COLO829 (cell line): ENCODE measurements at regions not wholly inside any gene's neighbourhood (a gene's known extent, or its start where the extent isn't known, plus 50 kb on each side); places are given as distances from the start of the nearest gene placed in this dataset.
"Not testable (repeated sequence)": the region's sequence is repeated elsewhere in the genome, so short reads cannot be mapped to it uniquely, and the experiment has no call there.

Source experiments
- DNase-seq: peaks from one replicate; pipeline ENCODE4 v3.0.0; 2012; ENCODE audit warnings: low spot score

GRCh38 chr4:79547851-79548250 is 139.8 kb upstream of the GK2 start:
- DNase-seq = no peak

GRCh38 chr4:79545292-79545691 is 137.3 kb upstream of the GK2 start:
- DNase-seq = not testable (repeated sequence)

GRCh38 chr4:79540143-79540542 is 132.1 kb upstream of the GK2 start:
- DNase-seq = no peak

GRCh38 chr4:79535516-79535915 is 127.5 kb upstream of the GK2 start:
- no peak for DNase-seq

GRCh38 chr4:79528241-79528706 is 120.2 kb upstream of the GK2 start:
- DNase-seq = no peak

- DNase-seq = peak; percentile 14
These were observed 118.9 kb upstream of the GK2 start for GRCh38 chr4:79526641-79527565.

GRCh38 chr4:79516114-79516513 is 108.1 kb upstream of the GK2 start:
- DNase-seq = no peak

GRCh38 chr4:79514621-79515329 is 106.7 kb upstream of the GK2 start:
- DNase-seq = no peak

GRCh38 chr4:79513576-79513975 is 105.5 kb upstream of the GK2 start:
- DNase-seq = no peak

- no peak for DNase-seq
These were observed 104.3 kb upstream of the GK2 start for GRCh38 chr4:79512363-79512762.

GRCh38 chr4:79502081-79502480 is 94.1 kb upstream of the GK2 start:
- no peak for DNase-seq

GRCh38 chr4:79498282-79498681 is 90.3 kb upstream of the GK2 start:
- DNase-seq = no peak

GRCh38 chr4:79497001-79497400 is 89.0 kb upstream of the GK2 start:
- DNase-seq = no peak

- no peak for DNase-seq
These were observed 87.4 kb upstream of the GK2 start for GRCh38 chr4:79495447-79495846.

GRCh38 chr4:79492148-79492547 is 84.1 kb upstream of the GK2 start:
- no peak for DNase-seq

GRCh38 chr4:79489506-79489905 is 81.5 kb upstream of the GK2 start:
- DNase-seq = no peak

GRCh38 chr4:79476196-79476595 is 68.2 kb upstream of the GK2 start:
- no peak for DNase-seq

- no peak for DNase-seq
These were observed 65.4 kb upstream of the GK2 start for GRCh38 chr4:79473439-79473724.

- DNase-seq = no peak
These were observed 64.8 kb upstream of the GK2 start for GRCh38 chr4:79472693-79473438.

GRCh38 chr4:79472036-79472435 is 64.0 kb upstream of the GK2 start:
- no peak for DNase-seq

GRCh38 chr4:79471309-79471708 is 63.3 kb upstream of the GK2 start:
- DNase-seq = no peak

GRCh38 chr4:79467246-79467932 is 59.4 kb upstream of the GK2 start:
- DNase-seq = no peak
